ENCODE measurements at regions not wholly inside any gene's neighbourhood (a gene's known extent, or its start where the extent isn't known, plus 50 kb on each side); places are given as distances from the start of the nearest gene placed in this dataset.

GRCh38 chr12:127893895-127894609 lies 372.9 kb upstream of the TMEM132C start:
- H3K27me3 ChIP-seq (ENCODE audit: low read depth, low read length), result no peaks in the 10 kb centered on the region
- H3K4me1 ChIP-seq (ENCODE audit: control insufficient read depth in 1 of 2, insufficient read depth in 2 of 2, low read length in 2 of 2), result peaks cover 0 to 5% of the 10 kb centered on the region in 2 donors
- H3K4me3 ChIP-seq (ENCODE audit: low read depth in 1 of 2, low read length in 2 of 2), result no peak overlapping the region
- H3K36me3 ChIP-seq (ENCODE audit: control insufficient read depth in 1 of 2, insufficient read depth in 2 of 2, low read length in 2 of 2), result no peaks in the 10 kb centered on the region
- H3K9me3 ChIP-seq (ENCODE audit: control insufficient read depth in 1 of 2, low read length in 2 of 2), result no peaks in the 10 kb centered on the region
- no peak overlapping the region for H3K27ac ChIP-seq (ENCODE audit: low read length)

GRCh38 chr12:127896661-127897060 lies 370.3 kb upstream of the TMEM132C start:
- Histone ChIP-seq H3K27ac (ENCODE audit: low read length) (no peak overlapping the region), H3K27me3 (ENCODE audit: low read depth, low read length) (no peaks in the 10 kb centered on the region), H3K4me1 (ENCODE audit: control insufficient read depth in 1 of 2, insufficient read depth in 2 of 2, low read length in 2 of 2) (peaks cover 0 to under 1% of the 10 kb centered on the region in 2 donors), H3K4me3 (ENCODE audit: low read depth in 1 of 2, low read length in 2 of 2) (no peak overlapping the region), H3K36me3 (ENCODE audit: control insufficient read depth in 1 of 2, insufficient read depth in 2 of 2, low read length in 2 of 2) (no peaks in the 10 kb centered on the region), H3K9me3 (ENCODE audit: control insufficient read depth in 1 of 2, low read length in 2 of 2) (no peaks in the 10 kb centered on the region)

- H3K36me3 ChIP-seq (ENCODE audit: control insufficient read depth in 1 of 2, insufficient read depth in 2 of 2, low read length in 2 of 2), result no peaks in the 10 kb centered on the region
- H3K27me3 ChIP-seq (ENCODE audit: low read depth, low read length), result no peaks in the 10 kb centered on the region
- H3K4me1 ChIP-seq (ENCODE audit: control insufficient read depth in 1 of 2, insufficient read depth in 2 of 2, low read length in 2 of 2), result no peaks in the 10 kb centered on the region
- no peak overlapping the region for H3K4me3 ChIP-seq (ENCODE audit: low read depth in 1 of 2, low read length in 2 of 2)
- H3K9me3 ChIP-seq (ENCODE audit: control insufficient read depth in 1 of 2, low read length in 2 of 2), result no peaks in the 10 kb centered on the region
- no peak overlapping the region for H3K27ac ChIP-seq (ENCODE audit: low read length)
Observed at GRCh38 chr12:127898616-127899015, 368.4 kb upstream of the TMEM132C start.

- H3K4me3 ChIP-seq (ENCODE audit: low read depth in 1 of 2, low read length in 2 of 2), result no peak overlapping the region
- no peaks in the 10 kb centered on the region for H3K4me1 ChIP-seq (ENCODE audit: control insufficient read depth in 1 of 2, insufficient read depth in 2 of 2, low read length in 2 of 2)
- no peaks in the 10 kb centered on the region for H3K36me3 ChIP-seq (ENCODE audit: control insufficient read depth in 1 of 2, insufficient read depth in 2 of 2, low read length in 2 of 2)
- H3K9me3 ChIP-seq (ENCODE audit: control insufficient read depth in 1 of 2, low read length in 2 of 2), result no peaks in the 10 kb centered on the region
- H3K27ac ChIP-seq (ENCODE audit: low read length), result no peak overlapping the region
- H3K27me3 ChIP-seq (ENCODE audit: low read depth, low read length), result no peaks in the 10 kb centered on the region
Observed at GRCh38 chr12:127899971-127900370, 367.0 kb upstream of the TMEM132C start.

- H3K36me3 ChIP-seq (ENCODE audit: control insufficient read depth in 1 of 2, insufficient read depth in 2 of 2, low read length in 2 of 2), result no peaks in the 10 kb centered on the region
- no peaks in the 10 kb centered on the region for H3K9me3 ChIP-seq (ENCODE audit: control insufficient read depth in 1 of 2, low read length in 2 of 2)
- no peak overlapping the region for H3K27ac ChIP-seq (ENCODE audit: low read length)
- H3K4me3 ChIP-seq (ENCODE audit: low read depth in 1 of 2, low read length in 2 of 2), result no peak overlapping the region
- no peaks in the 10 kb centered on the region for H3K4me1 ChIP-seq (ENCODE audit: control insufficient read depth in 1 of 2, insufficient read depth in 2 of 2, low read length in 2 of 2)
- no peaks in the 10 kb centered on the region for H3K27me3 ChIP-seq (ENCODE audit: low read depth, low read length)
Observed at GRCh38 chr12:127900386-127900785, 366.6 kb upstream of the TMEM132C start.

- Histone ChIP-seq H3K27ac (ENCODE audit: low read length) (no peak overlapping the region), H3K4me3 (ENCODE audit: low read depth in 1 of 2, low read length in 2 of 2) (no peak overlapping the region), H3K27me3 (ENCODE audit: low read depth, low read length) (no peaks in the 10 kb centered on the region), H3K36me3 (ENCODE audit: control insufficient read depth in 1 of 2, insufficient read depth in 2 of 2, low read length in 2 of 2) (no peaks in the 10 kb centered on the region), H3K4me1 (ENCODE audit: control insufficient read depth in 1 of 2, insufficient read depth in 2 of 2, low read length in 2 of 2) (no peaks in the 10 kb centered on the region), H3K9me3 (ENCODE audit: control insufficient read depth in 1 of 2, low read length in 2 of 2) (no peaks in the 10 kb centered on the region)
Observed at GRCh38 chr12:127903146-127903545, 363.8 kb upstream of the TMEM132C start.

GRCh38 chr12:127909041-127909440 lies 357.9 kb upstream of the TMEM132C start:
- Histone ChIP-seq H3K27me3 (ENCODE audit: low read depth, low read length) (no peaks in the 10 kb centered on the region), H3K9me3 (ENCODE audit: control insufficient read depth in 1 of 2, low read length in 2 of 2) (peaks cover 0 to 2% of the 10 kb centered on the region in 2 donors), H3K4me1 (ENCODE audit: control insufficient read depth in 1 of 2, insufficient read depth in 2 of 2, low read length in 2 of 2) (no peaks in the 10 kb centered on the region), H3K36me3 (ENCODE audit: control insufficient read depth in 1 of 2, insufficient read depth in 2 of 2, low read length in 2 of 2) (no peaks in the 10 kb centered on the region), H3K4me3 (ENCODE audit: low read depth in 1 of 2, low read length in 2 of 2) (no peak overlapping the region), H3K27ac (ENCODE audit: low read length) (no peak overlapping the region)

GRCh38 chr12:127911291-127911690 lies 355.7 kb upstream of the TMEM132C start:
- no peak overlapping the region for H3K27ac ChIP-seq (ENCODE audit: low read length)
- H3K9me3 ChIP-seq (ENCODE audit: control insufficient read depth in 1 of 2, low read length in 2 of 2), result peaks cover 0 to 2% of the 10 kb centered on the region in 2 donors
- H3K27me3 ChIP-seq (ENCODE audit: low read depth, low read length), result no peaks in the 10 kb centered on the region
- no peaks in the 10 kb centered on the region for H3K36me3 ChIP-seq (ENCODE audit: control insufficient read depth in 1 of 2, insufficient read depth in 2 of 2, low read length in 2 of 2)
- H3K4me3 ChIP-seq (ENCODE audit: low read depth in 1 of 2, low read length in 2 of 2), result no peak overlapping the region
- H3K4me1 ChIP-seq (ENCODE audit: control insufficient read depth in 1 of 2, insufficient read depth in 2 of 2, low read length in 2 of 2), result no peaks in the 10 kb centered on the region

GRCh38 chr12:127912035-127912665 lies 354.8 kb upstream of the TMEM132C start:
- Histone ChIP-seq H3K27me3 (ENCODE audit: low read depth, low read length) (no peaks in the 10 kb centered on the region), H3K36me3 (ENCODE audit: control insufficient read depth in 1 of 2, insufficient read depth in 2 of 2, low read length in 2 of 2) (no peaks in the 10 kb centered on the region), H3K4me1 (ENCODE audit: control insufficient read depth in 1 of 2, insufficient read depth in 2 of 2, low read length in 2 of 2) (no peaks in the 10 kb centered on the region), H3K4me3 (ENCODE audit: low read depth in 1 of 2, low read length in 2 of 2) (no peak overlapping the region), H3K9me3 (ENCODE audit: control insufficient read depth in 1 of 2, low read length in 2 of 2) (peaks cover 0 to 2% of the 10 kb centered on the region in 2 donors), H3K27ac (ENCODE audit: low read length) (no peak overlapping the region)

- Histone ChIP-seq H3K4me1 (ENCODE audit: control insufficient read depth in 1 of 2, insufficient read depth in 2 of 2, low read length in 2 of 2) (peaks cover 0 to 6% of the 10 kb centered on the region in 2 donors), H3K27ac (ENCODE audit: low read length) (no peak overlapping the region), H3K36me3 (ENCODE audit: control insufficient read depth in 1 of 2, insufficient read depth in 2 of 2, low read length in 2 of 2) (no peaks in the 10 kb centered on the region), H3K27me3 (ENCODE audit: low read depth, low read length) (no peaks in the 10 kb centered on the region), H3K4me3 (ENCODE audit: low read depth in 1 of 2, low read length in 2 of 2) (no peak overlapping the region), H3K9me3 (ENCODE audit: control insufficient read depth in 1 of 2, low read length in 2 of 2) (no peaks in the 10 kb centered on the region)
Observed at GRCh38 chr12:127923501-127923900, 343.5 kb upstream of the TMEM132C start.

GRCh38 chr12:127925971-127926370 lies 341.0 kb upstream of the TMEM132C start:
- Histone ChIP-seq H3K27ac (ENCODE audit: low read length) (no peak overlapping the region), H3K36me3 (ENCODE audit: control insufficient read depth in 1 of 2, insufficient read depth in 2 of 2, low read length in 2 of 2) (no peaks in the 10 kb centered on the region), H3K9me3 (ENCODE audit: control insufficient read depth in 1 of 2, low read length in 2 of 2) (no peaks in the 10 kb centered on the region), H3K4me1 (ENCODE audit: control insufficient read depth in 1 of 2, insufficient read depth in 2 of 2, low read length in 2 of 2) (peaks cover 0 to 12% of the 10 kb centered on the region in 2 donors), H3K27me3 (ENCODE audit: low read depth, low read length) (no peaks in the 10 kb centered on the region), H3K4me3 (ENCODE audit: low read depth in 1 of 2, low read length in 2 of 2) (no peak overlapping the region)

Data from muscle layer of duodenum (tissue), 2 donors.